ENCODE measurements at regions not wholly inside any gene's neighbourhood (a gene's known extent, or its start where the extent isn't known, plus 50 kb on each side); places are given as distances from the start of the nearest gene placed in this dataset.

- ATAC-seq = peak; percentile 29 to 31
Observed at GRCh38 chr1:181392613-181393220, 90.6 kb upstream of the CACNA1E start.

- ATAC-seq = no peak
Observed at GRCh38 chr1:181394766-181395165, 88.6 kb upstream of the CACNA1E start.

GRCh38 chr1:181396171-181396670, 87.1 kb upstream of the CACNA1E start:
- peak; percentile 69 to 73 for ATAC-seq

- no peak for ATAC-seq
Observed at GRCh38 chr1:181396811-181397210, 86.5 kb upstream of the CACNA1E start.

GRCh38 chr1:181397845-181398244, 85.5 kb upstream of the CACNA1E start:
- ATAC-seq = peak; percentile 25 to 34

- ATAC-seq = no peak
Observed at GRCh38 chr1:181398544-181398943, 84.8 kb upstream of the CACNA1E start.

- ATAC-seq = no peak
Observed at GRCh38 chr1:181405584-181405983, 77.7 kb upstream of the CACNA1E start.

GRCh38 chr1:181406989-181407388, 76.3 kb upstream of the CACNA1E start:
- no peak for ATAC-seq

- ATAC-seq = no peak
Observed at GRCh38 chr1:181409981-181410380, 73.3 kb upstream of the CACNA1E start.

- ATAC-seq = no peak
Observed at GRCh38 chr1:181412746-181413145, 70.6 kb upstream of the CACNA1E start.

GRCh38 chr1:181413195-181413815, 70.0 kb upstream of the CACNA1E start:
- ATAC-seq = no peak

GRCh38 chr1:181413836-181414235, 69.5 kb upstream of the CACNA1E start:
- ATAC-seq = no peak

GRCh38 chr1:181416268-181416860, 67.0 kb upstream of the CACNA1E start:
- no peak for ATAC-seq

GRCh38 chr1:181417915-181418314, 65.4 kb upstream of the CACNA1E start:
- ATAC-seq = no peak

GRCh38 chr1:181423301-181423918, 59.9 kb upstream of the CACNA1E start:
- peak in 1 of 2 donors; percentile 25 for ATAC-seq

- peak; percentile 46 to 55 for ATAC-seq
Observed at GRCh38 chr1:181424786-181425403, 58.4 kb upstream of the CACNA1E start.

GRCh38 chr1:181425566-181425965, 57.8 kb upstream of the CACNA1E start:
- ATAC-seq = no peak

GRCh38 chr1:181429462-181429861, 53.9 kb upstream of the CACNA1E start:
- no peak for ATAC-seq

GRCh38 chr1:181430015-181430885, 53.1 kb upstream of the CACNA1E start:
- ATAC-seq = no peak

All from activated CD4-positive, CD25-positive, alpha-beta regulatory T cell treated with anti-CD3 and anti-CD28 coated beads, Interleukin-2, amount 50 U/mL, for 24 hours (primary cell).